SK-N-SH (cell line): ENCODE measurements at regions not wholly inside any gene's neighbourhood (a gene's known extent, or its start where the extent isn't known, plus 50 kb on each side); places are given as distances from the start of the nearest gene placed in this dataset.

Experiments used
- EP300 ChIP-seq, 2 experiments: IDR thresholded peaks; 2 replicates each; pipeline versions ENCODE4 v1.4.0 to v1.6.1; 2012; ENCODE audit warnings: borderline replicate concordance in 1 of 2, low read depth in 1 of 2, low read length in 1 of 2
- EZH2phosphoT487 ChIP-seq: fragments of 200-600 bp; sonication (generic); IDR thresholded peaks from 2 replicates; pipeline ENCODE4 v1.6.1; 2017; ENCODE audit warnings: low read depth, mixed run types, mild to moderate bottlenecking, antibody characterized with exemption, moderate library complexity, borderline replicate concordance
- NFIC ChIP-seq: IDR thresholded peaks from 2 replicates; pipeline ENCODE4 v1.4.0; 2012; ENCODE audit warnings: borderline replicate concordance
- POLR2AphosphoS5 ChIP-seq: IDR thresholded peaks from 2 replicates; pipeline ENCODE4 v1.6.1; 2012; ENCODE audit warnings: low read depth, low read length
- RCOR1 ChIP-seq: fragments of 150-350 bp; IDR thresholded peaks from 2 replicates; pipeline ENCODE4 v1.6.1; 2017; ENCODE audit warnings: antibody characterized with exemption, low read length
- RXRA ChIP-seq: IDR thresholded peaks from 2 replicates; pipeline ENCODE4 v1.4.0; 2012; ENCODE audit warnings: low read depth, mild to moderate bottlenecking, borderline replicate concordance
- SIN3A ChIP-seq: IDR thresholded peaks from 2 replicates; pipeline ENCODE4 v1.6.1; 2012; ENCODE audit warnings: low read depth, mild to moderate bottlenecking, low read length, moderate library complexity, borderline replicate concordance
- SMC3 ChIP-seq: IDR thresholded peaks from 2 replicates; pipeline ENCODE4 v1.6.1; 2012; ENCODE audit warnings: low read depth, low read length, improper control_type of control experiment
- TF ChIP-seq, protein P1 (sequence below): fragments of 200-600 bp; sonication (generic); IDR thresholded peaks from 2 replicates; pipeline ENCODE4 v1.6.1; 2017; ENCODE audit warnings: antibody characterized with exemption, mild to moderate bottlenecking, moderate library complexity
- TF ChIP-seq, protein P2 (sequence below): IDR thresholded peaks from 2 replicates; pipeline ENCODE4 v1.6.1; 2012; ENCODE audit warnings: mild to moderate bottlenecking, low read depth, low read length, moderate library complexity

DNA sequence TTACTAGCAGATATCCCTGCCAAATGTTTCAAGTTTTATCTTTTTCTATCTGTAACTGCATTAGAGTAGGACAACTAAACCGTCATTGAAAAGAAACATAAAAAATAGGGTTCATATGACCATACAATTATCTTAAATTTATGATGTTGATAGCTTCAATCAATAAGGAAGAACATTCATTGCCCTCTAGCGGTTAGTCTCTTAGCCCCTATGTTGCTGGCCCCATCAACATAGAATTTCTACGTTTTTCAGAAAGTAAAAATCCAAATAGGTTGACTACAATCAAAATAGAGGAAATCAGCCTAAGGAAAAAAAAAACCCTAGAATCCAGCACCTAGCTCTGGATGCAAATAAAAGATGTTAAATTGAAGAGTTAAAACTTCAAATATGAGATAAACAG is 225.1 kb upstream of the ITM2A start:
- TF ChIP-seq, protein P1, sequence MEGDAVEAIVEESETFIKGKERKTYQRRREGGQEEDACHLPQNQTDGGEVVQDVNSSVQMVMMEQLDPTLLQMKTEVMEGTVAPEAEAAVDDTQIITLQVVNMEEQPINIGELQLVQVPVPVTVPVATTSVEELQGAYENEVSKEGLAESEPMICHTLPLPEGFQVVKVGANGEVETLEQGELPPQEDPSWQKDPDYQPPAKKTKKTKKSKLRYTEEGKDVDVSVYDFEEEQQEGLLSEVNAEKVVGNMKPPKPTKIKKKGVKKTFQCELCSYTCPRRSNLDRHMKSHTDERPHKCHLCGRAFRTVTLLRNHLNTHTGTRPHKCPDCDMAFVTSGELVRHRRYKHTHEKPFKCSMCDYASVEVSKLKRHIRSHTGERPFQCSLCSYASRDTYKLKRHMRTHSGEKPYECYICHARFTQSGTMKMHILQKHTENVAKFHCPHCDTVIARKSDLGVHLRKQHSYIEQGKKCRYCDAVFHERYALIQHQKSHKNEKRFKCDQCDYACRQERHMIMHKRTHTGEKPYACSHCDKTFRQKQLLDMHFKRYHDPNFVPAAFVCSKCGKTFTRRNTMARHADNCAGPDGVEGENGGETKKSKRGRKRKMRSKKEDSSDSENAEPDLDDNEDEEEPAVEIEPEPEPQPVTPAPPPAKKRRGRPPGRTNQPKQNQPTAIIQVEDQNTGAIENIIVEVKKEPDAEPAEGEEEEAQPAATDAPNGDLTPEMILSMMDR, result peak; percentile 40; the same call in 1 of the 2 replicates
- TF ChIP-seq SIN3A, result no peak
- TF ChIP-seq, protein P2, sequence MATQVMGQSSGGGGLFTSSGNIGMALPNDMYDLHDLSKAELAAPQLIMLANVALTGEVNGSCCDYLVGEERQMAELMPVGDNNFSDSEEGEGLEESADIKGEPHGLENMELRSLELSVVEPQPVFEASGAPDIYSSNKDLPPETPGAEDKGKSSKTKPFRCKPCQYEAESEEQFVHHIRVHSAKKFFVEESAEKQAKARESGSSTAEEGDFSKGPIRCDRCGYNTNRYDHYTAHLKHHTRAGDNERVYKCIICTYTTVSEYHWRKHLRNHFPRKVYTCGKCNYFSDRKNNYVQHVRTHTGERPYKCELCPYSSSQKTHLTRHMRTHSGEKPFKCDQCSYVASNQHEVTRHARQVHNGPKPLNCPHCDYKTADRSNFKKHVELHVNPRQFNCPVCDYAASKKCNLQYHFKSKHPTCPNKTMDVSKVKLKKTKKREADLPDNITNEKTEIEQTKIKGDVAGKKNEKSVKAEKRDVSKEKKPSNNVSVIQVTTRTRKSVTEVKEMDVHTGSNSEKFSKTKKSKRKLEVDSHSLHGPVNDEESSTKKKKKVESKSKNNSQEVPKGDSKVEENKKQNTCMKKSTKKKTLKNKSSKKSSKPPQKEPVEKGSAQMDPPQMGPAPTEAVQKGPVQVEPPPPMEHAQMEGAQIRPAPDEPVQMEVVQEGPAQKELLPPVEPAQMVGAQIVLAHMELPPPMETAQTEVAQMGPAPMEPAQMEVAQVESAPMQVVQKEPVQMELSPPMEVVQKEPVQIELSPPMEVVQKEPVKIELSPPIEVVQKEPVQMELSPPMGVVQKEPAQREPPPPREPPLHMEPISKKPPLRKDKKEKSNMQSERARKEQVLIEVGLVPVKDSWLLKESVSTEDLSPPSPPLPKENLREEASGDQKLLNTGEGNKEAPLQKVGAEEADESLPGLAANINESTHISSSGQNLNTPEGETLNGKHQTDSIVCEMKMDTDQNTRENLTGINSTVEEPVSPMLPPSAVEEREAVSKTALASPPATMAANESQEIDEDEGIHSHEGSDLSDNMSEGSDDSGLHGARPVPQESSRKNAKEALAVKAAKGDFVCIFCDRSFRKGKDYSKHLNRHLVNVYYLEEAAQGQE, result no peak
- TF ChIP-seq POLR2AphosphoS5, result no peak
- no peak for TF ChIP-seq SMC3
- TF ChIP-seq RCOR1, result 0 out of 2 replicates have a peak, but pooled peaks have one; percentile 10
- no peak for TF ChIP-seq RXRA
- TF ChIP-seq NFIC, result no peak
- TF ChIP-seq EP300 (IDR thresholded peaks at IDR 0.05; ENCODE audit: borderline replicate concordance in 1 of 2, low read depth in 1 of 2, low read length in 1 of 2), result no peak
- no peak for TF ChIP-seq EZH2phosphoT487
